Activated naive CD8-positive, alpha-beta T cell (primary cell): ENCODE measurements at regions not wholly inside any gene's neighbourhood (a gene's known extent, or its start where the extent isn't known, plus 50 kb on each side); places are given as distances from the start of the nearest gene placed in this dataset.
A peak's percentile ranks its signal among the peaks of the same experiment; 100 is the strongest.

Source experiments
- H3K27ac Mint-ChIP-seq: one replicate; pipeline ENCODE4 v1.8.0; 2021; ENCODE audit warnings: mixed read lengths
- H3K27me3 Mint-ChIP-seq: one replicate; pipeline ENCODE4 v1.8.0; 2021; ENCODE audit warnings: mixed read lengths
- H3K36me3 Mint-ChIP-seq: one replicate; pipeline ENCODE4 v1.8.0; 2021; ENCODE audit warnings: mixed read lengths
- H3K4me1 Mint-ChIP-seq: one replicate; pipeline ENCODE4 v1.8.0; 2021; ENCODE audit warnings: low read depth, mixed read lengths
- H3K4me3 Mint-ChIP-seq: one replicate; pipeline ENCODE4 v1.8.0; 2021; ENCODE audit warnings: mild to moderate bottlenecking, mixed read lengths
- H3K9me3 Mint-ChIP-seq: one replicate; pipeline ENCODE4 v1.8.0; 2021; ENCODE audit warnings: low read depth, mixed read lengths

DNA sequence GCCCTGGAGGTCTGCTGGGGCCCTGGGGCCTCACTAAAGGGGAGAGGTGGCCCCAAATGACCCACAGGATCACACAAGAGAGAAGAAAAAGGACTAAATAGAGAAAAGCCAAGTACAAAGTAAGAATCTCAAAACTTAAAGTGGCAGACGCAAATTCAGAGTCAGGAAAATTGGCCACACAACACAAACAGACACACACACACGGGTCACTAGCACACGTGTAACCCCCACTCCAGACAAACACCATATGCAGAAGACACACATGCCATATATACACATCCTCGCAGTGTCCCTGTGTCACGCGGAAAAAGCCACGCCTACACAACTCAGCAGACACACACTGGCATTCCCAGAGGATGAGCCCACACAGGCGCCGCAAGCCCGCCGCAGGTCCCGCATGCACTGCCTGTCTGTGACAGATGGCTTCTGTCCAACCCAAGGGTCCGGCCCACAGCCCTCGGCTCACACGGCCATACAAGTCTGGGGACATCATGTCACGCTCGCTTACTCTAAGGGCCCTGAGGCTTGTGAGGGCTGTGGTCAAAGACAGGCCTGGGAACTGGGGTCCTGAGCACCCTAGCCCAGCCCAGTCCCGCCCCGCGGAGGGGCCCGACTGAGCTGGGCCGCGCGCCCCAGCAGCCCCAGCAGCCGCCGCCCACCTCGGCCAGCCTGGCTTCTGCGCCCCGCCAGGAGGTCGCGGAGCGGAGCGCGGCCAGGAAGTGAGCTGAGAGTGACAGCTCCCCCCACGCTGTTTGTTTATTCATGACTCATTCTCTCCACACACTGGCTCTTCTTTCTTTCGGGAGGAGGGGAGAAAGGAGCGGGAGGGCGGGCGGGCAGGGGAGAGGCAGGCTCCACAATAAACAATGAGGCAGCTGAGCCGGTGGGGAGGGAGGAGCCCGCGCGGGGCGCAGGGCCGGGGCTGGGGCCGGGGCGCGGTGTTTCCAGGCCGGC, 95.5 kb upstream of the ZMIZ1 start:
- H3K9me3 Mint-ChIP-seq, result no peaks in the 10 kb centered on the region
- no peaks in the 10 kb centered on the region for H3K27me3 Mint-ChIP-seq
- H3K27ac Mint-ChIP-seq, result peak overlapping the region; percentile 66
- peaks cover 30% of the 10 kb centered on the region for H3K4me1 Mint-ChIP-seq
- peaks cover 2% of the 10 kb centered on the region for H3K36me3 Mint-ChIP-seq
- peak overlapping the region; percentile 77 for H3K4me3 Mint-ChIP-seq

DNA sequence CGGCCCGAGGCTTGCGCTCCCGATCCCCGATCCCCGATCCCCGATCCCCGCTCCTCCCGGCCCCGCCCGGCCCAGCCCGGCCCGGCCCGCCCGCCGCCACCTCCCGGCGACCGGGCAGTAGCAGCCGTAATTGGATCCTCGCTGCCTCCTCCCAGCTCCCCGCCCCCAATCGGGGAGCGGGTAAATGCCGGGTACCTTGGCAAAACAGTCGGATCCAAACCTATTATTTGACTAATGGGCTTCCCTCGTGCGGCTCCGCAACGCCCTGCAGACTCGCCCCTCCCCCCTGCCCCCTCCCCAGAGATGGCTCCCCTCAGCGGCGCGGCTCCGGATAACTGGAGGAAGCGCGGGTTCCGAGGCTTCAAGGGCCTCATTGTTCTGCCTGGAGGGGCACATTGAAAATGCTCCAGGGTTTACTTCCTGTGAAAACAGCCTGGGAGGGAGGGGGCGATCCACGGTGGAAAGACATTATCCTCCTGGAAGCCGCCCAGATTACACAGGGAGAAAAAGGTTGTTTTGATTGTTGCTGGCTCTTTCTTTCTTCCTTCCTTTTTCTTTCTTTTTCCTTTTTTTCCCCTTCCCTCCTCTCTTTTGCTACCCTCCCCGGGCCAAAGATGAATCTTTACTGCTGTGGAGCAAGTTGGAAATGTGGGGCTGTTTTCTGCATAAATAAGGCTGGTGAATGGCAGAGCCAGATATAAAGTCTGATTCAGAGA, 94.7 kb upstream of the ZMIZ1 start:
- H3K27ac Mint-ChIP-seq, result peak overlapping the region; percentile 100
- H3K4me3 Mint-ChIP-seq, result peak overlapping the region; percentile 98
- no peaks in the 10 kb centered on the region for H3K9me3 Mint-ChIP-seq
- peaks cover 2% of the 10 kb centered on the region for H3K36me3 Mint-ChIP-seq
- H3K27me3 Mint-ChIP-seq, result no peaks in the 10 kb centered on the region
- H3K4me1 Mint-ChIP-seq, result peaks cover 30% of the 10 kb centered on the region

DNA sequence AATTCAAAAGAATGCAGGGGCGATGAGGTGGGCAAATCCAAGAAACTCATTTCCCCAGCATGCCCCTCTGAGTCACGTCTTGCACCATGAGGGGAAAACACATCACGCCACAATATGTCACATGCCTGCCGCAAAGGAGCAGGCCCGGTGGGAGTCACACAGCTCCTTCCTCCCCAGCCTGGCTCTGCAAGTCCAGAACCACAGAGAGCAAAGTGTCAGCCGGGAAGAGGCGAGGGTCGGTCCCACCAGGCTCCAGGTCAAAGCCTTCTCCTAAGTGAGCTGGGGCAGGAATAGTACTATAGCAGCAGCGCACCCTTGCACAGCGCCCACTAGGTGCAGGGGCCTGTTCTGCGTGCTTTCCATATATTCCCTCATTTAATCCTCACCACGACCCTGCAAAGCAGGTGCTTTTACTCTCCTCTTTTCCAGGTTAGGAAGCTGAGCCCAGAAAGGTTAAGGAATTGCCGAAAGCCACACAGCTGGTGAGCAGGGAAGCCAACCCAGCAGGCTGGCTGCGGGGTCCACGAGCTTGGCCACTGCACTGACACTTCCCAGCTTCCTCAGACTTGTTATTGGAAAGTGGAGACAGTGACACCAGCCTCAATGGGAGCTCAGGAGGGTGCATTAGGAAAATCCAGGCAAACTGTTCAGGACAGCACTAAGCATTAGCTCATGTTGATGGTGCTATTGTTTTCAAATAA, 94.0 kb upstream of the ZMIZ1 start:
- Mint-ChIP-seq H3K4me1 (peaks cover 30% of the 10 kb centered on the region), H3K9me3 (no peaks in the 10 kb centered on the region), H3K27me3 (no peaks in the 10 kb centered on the region), H3K4me3 (peak overlapping the region; percentile 98), H3K27ac (peak overlapping the region; percentile 100), H3K36me3 (peaks cover 2% of the 10 kb centered on the region)

DNA sequence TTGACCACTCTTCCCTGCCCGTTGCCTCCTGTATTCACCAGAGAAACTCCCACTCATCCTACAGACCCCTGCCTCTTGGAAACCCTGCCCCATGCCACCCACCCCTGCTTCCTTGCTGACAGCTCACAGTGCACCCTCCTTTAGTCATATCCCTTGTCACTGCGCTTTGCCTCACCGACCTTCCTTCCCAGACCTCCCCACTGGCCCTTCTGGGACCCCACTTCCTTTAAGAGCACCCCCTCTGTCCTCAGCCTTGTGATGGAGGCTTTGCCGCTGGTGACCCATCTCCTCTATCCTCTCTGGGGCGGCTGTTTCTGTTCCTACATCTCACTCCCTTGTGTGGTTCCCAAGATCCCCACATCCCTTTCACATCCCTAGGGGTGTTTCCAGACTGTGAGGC, 92.8 kb upstream of the ZMIZ1 start:
- H3K9me3 Mint-ChIP-seq, result no peaks in the 10 kb centered on the region
- no peaks in the 10 kb centered on the region for H3K27me3 Mint-ChIP-seq
- H3K4me1 Mint-ChIP-seq, result peaks cover 33% of the 10 kb centered on the region
- peak overlapping the region; percentile 100 for H3K27ac Mint-ChIP-seq
- H3K4me3 Mint-ChIP-seq, result peak overlapping the region; percentile 17
- H3K36me3 Mint-ChIP-seq, result peaks cover 2% of the 10 kb centered on the region

DNA sequence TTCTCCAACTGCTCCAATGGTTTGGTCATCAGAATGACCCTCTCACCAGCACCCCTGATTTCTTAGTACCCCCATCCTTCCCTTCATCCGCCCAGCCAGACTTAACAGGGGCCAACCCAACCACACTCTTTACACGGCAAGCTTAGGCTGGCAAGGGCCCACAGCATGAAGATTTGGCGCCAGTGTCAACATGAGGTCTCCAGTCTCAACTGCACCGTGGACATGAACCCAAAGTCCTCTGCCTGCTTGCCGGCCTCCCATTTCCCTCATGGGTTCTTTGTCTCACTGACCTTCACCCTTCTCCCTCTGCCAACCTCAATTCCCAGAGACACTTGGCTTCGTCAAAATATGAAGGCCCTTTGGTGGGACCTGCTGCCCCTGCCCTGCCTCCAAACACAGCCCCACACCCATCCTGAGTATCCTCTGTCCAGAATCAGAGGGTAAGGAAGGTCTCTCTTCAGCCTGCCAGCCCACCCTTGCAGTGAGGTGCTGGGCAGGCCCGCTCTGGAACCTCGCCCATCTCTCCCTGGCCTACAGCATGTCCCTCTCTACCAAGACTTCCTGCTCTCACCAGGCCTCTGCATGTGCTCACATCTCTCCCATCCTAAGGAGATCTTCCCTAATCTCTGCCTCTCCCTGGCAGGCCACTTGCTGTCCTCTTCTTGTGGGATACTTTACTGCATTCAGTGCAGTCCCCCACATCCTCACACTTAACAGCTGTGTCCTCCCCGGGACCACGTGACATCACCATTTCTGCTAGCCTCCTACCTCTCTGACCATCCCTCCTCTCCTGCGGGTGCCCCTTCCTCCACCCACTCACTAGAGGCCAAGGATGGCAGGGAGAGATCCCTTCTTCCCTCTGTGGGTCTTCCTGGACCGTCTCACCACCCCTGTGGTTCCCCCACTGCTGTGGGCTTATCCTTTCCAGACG, 91.7 kb upstream of the ZMIZ1 start:
- Mint-ChIP-seq H3K9me3 (no peaks in the 10 kb centered on the region), H3K27ac (peak overlapping the region; percentile 85), H3K27me3 (no peaks in the 10 kb centered on the region), H3K4me1 (peaks cover 42% of the 10 kb centered on the region), H3K36me3 (peaks cover 2% of the 10 kb centered on the region), H3K4me3 (no peak overlapping the region)

DNA sequence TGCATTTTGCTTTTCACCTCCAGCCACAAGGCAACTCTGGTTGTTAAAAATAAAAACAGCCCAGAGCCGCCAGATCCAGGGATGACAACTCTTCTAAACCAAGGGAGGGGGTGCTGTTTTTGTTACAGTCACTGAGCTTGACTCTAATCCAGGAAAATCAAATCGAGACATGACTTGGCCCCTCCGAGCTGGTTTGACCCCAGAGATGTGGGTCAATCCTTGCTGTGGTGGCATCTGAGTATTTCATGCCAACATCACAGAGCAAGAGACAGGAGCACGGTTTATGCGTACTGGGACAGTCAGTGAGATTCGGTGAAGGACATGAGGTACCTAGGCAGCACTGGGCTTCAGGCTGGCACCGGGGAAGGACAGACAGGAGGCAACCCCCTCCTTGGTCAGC, 88.8 kb upstream of the ZMIZ1 start:
- Mint-ChIP-seq H3K4me1 (peaks cover 30% of the 10 kb centered on the region), H3K36me3 (peaks cover 2% of the 10 kb centered on the region), H3K4me3 (no peak overlapping the region), H3K27ac (peak overlapping the region; percentile 18), H3K9me3 (no peaks in the 10 kb centered on the region), H3K27me3 (no peaks in the 10 kb centered on the region)

DNA sequence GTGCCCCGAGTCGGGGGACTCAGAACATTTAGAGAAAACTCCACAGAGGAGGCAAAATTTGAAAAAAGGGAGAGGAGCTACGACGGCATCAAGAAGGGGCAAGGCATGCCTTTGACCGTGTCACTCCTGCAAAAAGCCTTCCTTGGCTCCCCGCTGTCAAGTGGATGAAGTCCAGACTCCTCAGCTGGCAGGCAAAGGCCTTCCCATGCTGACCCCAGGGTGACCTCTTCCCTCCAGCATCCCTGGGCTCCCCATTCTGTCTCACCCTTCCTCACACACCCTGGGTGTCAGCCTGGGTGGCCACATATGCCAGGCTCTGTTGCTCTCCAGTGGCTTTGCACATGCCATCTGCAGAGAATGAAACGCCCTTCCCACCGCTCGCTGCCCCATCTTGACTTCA, 88.4 kb upstream of the ZMIZ1 start:
- H3K36me3 Mint-ChIP-seq, result peaks cover 2% of the 10 kb centered on the region
- H3K27me3 Mint-ChIP-seq, result no peaks in the 10 kb centered on the region
- peak overlapping the region; percentile 18 for H3K27ac Mint-ChIP-seq
- H3K9me3 Mint-ChIP-seq, result no peaks in the 10 kb centered on the region
- H3K4me1 Mint-ChIP-seq, result peaks cover 26% of the 10 kb centered on the region
- H3K4me3 Mint-ChIP-seq, result no peak overlapping the region

DNA sequence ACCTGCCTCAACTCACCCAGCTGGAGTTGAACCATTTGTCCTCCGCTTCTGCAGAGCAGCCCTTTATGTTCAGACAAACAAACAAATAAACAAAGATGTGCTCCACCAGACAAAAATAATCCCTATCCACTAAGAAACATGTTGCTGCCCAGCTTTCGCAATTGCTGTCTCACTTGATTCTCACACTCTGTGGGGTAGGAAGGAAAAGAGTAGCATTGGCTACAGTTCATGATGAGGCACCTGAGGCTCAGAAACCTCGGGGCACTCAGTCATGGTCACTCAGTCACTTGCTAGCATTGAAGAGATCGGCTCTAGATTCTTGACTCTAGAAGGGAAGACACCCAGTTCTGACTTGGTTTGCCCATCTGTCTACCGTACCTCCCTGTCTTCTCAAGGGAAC, 88.0 kb upstream of the ZMIZ1 start:
- H3K27ac Mint-ChIP-seq, result no peak overlapping the region

DNA sequence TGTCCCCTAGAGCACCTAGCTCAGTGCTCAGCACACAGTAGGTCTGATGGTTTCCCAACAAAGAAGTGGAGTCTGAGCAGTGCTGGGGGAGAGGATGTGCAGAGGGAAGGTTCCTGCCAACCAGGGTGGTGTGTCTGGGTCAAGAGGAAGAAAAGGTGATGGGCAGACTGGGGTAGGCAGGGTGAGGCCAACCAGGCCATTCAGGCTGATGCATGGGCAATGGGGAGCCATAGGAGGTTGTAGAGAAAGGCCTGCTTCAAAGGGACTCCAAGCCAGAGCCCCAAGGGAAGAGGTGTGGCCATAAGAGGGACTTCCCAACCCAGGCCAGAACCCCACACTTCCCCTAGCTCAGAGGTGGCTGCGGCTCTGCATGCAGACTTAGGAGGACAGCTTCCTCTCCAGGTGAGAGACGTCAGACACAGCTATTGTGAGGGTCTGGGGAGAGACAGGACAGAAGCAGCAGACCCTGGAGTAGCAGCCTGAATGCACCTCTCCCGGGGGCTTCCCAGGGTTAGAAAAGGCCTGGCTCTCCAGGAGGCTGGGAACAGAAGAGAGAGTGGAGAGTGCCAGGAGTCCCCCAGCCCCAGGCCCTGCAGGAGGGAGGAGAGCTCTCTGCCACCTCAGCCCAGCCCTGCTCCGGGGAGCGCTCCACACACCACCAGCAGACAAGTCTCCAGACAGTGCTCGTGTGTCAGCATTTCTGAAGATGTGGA, 87.4 kb upstream of the ZMIZ1 start:
- no peaks in the 10 kb centered on the region for H3K9me3 Mint-ChIP-seq
- peaks cover 2% of the 10 kb centered on the region for H3K36me3 Mint-ChIP-seq
- peaks cover 16% of the 10 kb centered on the region for H3K4me1 Mint-ChIP-seq
- H3K27ac Mint-ChIP-seq, result no peak overlapping the region
- H3K4me3 Mint-ChIP-seq, result no peak overlapping the region
- no peaks in the 10 kb centered on the region for H3K27me3 Mint-ChIP-seq

More for the DNA sequence above, 88.0 kb upstream of the ZMIZ1 start:
- peaks cover 2% of the 10 kb centered on the region for H3K36me3 Mint-ChIP-seq
- H3K4me1 Mint-ChIP-seq, result peaks cover 21% of the 10 kb centered on the region
- H3K27me3 Mint-ChIP-seq, result no peaks in the 10 kb centered on the region
- no peaks in the 10 kb centered on the region for H3K9me3 Mint-ChIP-seq
- no peak overlapping the region for H3K4me3 Mint-ChIP-seq

DNA sequence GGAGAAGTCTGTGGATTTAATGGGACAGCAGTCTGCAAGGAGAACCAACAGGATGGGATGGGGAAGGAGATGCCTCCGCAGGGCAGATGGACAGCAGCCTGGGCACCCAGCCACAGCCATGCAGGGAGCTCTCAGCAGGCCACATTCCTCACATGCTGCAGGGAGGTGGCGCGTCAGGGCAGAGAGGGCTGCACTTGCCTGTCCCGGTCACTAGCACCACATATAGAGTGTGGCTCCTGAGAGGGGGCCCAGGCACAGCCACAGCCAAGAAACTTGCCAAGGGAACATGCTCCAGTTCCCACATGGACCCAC, 86.8 kb upstream of the ZMIZ1 start:
- Mint-ChIP-seq H3K27ac (no peak overlapping the region), H3K36me3 (no peaks in the 10 kb centered on the region), H3K27me3 (no peaks in the 10 kb centered on the region), H3K4me3 (no peak overlapping the region), H3K4me1 (peaks cover 12% of the 10 kb centered on the region), H3K9me3 (no peaks in the 10 kb centered on the region)

DNA sequence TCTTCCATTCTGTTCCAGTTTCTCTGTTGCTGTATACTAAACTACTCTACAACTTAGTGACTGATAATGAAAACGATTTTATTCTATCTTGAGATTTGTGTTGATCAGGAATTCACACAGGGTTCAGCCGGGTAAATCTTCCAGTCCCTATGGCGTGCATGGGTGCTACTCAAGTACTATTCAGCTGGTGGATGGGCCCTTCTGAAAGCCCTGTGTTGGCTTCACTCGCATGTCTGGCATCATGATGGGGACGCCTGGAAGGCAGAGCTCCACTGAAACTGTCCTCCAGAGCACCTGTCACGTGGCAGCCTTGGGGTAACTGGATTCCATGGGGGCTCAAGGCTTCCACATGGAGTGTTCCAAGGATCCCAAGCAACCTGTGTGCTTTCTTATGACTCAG, 86.0 kb upstream of the ZMIZ1 start:
- no peaks in the 10 kb centered on the region for H3K9me3 Mint-ChIP-seq
- peaks cover 12% of the 10 kb centered on the region for H3K4me1 Mint-ChIP-seq
- H3K27me3 Mint-ChIP-seq, result no peaks in the 10 kb centered on the region
- H3K4me3 Mint-ChIP-seq, result no peak overlapping the region
- H3K36me3 Mint-ChIP-seq, result no peaks in the 10 kb centered on the region
- no peak overlapping the region for H3K27ac Mint-ChIP-seq

DNA sequence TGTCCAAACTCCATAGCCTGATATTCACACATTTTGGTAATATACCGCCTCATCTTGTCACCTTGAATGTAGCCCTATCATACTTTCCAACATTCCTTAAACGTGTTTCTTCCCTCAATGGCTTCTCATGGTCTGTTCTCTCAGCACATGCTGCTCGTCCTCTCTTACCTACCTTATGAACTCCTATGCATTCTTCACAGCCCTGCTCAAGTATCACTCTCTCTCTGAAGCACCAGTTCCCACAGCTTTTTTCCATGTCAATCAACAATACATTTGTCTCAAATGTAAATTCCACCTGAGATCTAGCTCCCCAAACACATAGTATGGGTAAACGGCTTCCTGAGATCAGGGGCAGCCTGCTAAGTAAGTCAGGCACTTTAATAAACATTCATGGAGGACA, 85.2 kb upstream of the ZMIZ1 start:
- peaks cover 12% of the 10 kb centered on the region for H3K4me1 Mint-ChIP-seq
- no peaks in the 10 kb centered on the region for H3K36me3 Mint-ChIP-seq
- no peak overlapping the region for H3K4me3 Mint-ChIP-seq
- no peak overlapping the region for H3K27ac Mint-ChIP-seq
- H3K9me3 Mint-ChIP-seq, result no peaks in the 10 kb centered on the region
- no peaks in the 10 kb centered on the region for H3K27me3 Mint-ChIP-seq

DNA sequence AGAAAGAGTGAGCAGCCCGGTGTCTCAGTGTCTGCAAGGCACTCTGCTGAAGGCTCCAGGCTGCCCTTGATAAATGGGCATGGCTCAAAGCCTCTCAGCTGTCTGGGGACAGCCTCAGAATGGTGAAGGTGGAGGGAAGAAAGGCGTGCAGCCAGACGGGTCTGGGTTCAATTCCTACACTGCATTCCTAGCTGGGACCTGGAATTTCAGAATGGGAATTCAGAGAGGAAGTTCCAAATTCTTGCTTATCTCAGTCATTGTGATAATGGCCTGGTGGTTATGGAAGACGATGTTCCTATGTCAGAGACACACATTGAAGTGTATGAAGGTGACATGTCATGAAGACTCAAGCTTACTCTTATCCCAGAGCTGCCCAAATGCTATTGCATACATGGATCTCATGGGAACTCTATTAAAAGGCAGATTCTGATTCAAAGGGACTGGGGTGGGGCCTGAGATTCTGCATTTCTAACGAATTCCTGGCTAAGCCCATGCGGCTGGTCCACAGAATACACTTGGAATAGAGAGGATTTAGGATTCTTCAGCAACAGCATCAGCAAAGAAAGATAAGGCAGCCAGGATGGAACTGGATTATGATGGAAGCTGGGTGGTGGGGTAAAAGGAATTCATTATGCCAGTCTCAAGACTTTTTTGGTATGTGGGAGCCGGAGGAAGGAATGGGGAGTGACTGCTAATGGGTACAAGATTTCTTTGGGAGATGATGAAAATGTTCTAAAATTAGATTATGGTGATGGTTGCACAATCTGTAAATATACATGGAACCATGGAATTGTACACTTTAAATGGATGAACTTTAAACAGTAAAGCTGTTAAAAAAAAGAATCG, 82.6 kb upstream of the ZMIZ1 start:
- Mint-ChIP-seq H3K4me1 (peaks cover 16% of the 10 kb centered on the region), H3K27me3 (no peaks in the 10 kb centered on the region), H3K4me3 (no peak overlapping the region), H3K9me3 (no peaks in the 10 kb centered on the region), H3K27ac (no peak overlapping the region), H3K36me3 (no peaks in the 10 kb centered on the region)
